ENCODE measurements at regions not wholly inside any gene's neighbourhood (a gene's known extent, or its start where the extent isn't known, plus 50 kb on each side); places are given as distances from the start of the nearest gene placed in this dataset.

DNA sequence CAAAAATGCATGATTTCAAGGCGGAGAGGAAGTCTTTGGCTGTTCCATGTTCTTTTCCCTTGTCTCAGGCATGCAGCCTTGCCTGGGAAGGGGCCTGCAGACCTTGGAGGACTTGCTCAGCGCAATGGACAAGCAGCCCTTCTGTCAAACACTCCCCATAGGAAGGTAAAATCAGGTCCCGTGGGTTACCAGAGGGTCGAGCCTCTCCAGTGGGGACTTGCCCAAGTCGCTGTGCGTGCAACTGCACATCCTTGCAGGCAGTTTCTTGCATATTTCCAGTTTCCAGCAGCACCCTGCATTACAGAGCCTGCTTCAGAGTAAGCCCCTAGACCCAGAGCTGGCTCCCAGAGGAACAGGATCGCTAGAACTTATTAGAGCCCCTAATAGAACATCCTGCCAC, 75.5 kb upstream of the KLF13 start:
- TF ChIP-seq, protein P1, sequence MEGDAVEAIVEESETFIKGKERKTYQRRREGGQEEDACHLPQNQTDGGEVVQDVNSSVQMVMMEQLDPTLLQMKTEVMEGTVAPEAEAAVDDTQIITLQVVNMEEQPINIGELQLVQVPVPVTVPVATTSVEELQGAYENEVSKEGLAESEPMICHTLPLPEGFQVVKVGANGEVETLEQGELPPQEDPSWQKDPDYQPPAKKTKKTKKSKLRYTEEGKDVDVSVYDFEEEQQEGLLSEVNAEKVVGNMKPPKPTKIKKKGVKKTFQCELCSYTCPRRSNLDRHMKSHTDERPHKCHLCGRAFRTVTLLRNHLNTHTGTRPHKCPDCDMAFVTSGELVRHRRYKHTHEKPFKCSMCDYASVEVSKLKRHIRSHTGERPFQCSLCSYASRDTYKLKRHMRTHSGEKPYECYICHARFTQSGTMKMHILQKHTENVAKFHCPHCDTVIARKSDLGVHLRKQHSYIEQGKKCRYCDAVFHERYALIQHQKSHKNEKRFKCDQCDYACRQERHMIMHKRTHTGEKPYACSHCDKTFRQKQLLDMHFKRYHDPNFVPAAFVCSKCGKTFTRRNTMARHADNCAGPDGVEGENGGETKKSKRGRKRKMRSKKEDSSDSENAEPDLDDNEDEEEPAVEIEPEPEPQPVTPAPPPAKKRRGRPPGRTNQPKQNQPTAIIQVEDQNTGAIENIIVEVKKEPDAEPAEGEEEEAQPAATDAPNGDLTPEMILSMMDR (conservative IDR thresholded peaks at IDR 0.05; ENCODE audit: low read depth, low read length) = no peak
- no peak for DNase-seq (ENCODE audit: low read depth)
- no peak overlapping the region for H3K4me3 ChIP-seq (ENCODE audit: low read length)

DNA sequence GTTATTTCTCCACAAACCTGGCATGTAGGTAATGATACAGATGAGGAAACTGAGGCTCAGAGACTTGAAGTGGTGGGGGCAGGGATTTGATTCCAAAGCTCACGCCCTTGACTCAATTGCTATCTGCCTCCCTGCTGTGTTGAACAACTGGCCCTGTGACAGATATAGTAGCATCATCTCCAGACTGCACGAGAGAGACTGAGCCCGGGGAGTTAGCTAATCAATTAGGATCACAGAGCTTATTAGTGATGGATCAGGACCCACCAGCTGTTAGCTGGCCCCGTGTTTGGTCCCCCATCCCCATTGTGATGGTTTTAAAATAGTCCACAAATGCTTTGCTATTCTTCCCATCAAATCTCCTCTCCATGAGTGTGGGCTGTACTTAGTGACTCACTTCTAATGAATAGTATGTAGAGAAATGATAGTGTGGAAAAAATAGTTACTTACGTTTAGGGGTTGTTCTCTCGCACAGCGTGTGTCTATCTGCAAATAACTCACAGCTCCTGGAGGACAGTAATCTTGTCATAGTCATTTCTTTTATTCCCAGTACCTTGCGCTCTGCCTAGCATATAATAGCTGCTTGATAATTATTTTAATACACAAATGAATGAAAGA, 74.4 kb upstream of the KLF13 start:
- DNase-seq (ENCODE audit: low read depth) = no peak
- TF ChIP-seq, protein P1 (conservative IDR thresholded peaks at IDR 0.05; ENCODE audit: low read depth, low read length) = no peak
- no peak overlapping the region for H3K4me3 ChIP-seq (ENCODE audit: low read length)

GRCh38 chr15:31254431-31255175, 72.0 kb upstream of the KLF13 start:
- TF ChIP-seq, protein P1 (conservative IDR thresholded peaks at IDR 0.05; ENCODE audit: low read depth, low read length) = no peak
- DNase-seq (ENCODE audit: low read depth) = no peak

DNA sequence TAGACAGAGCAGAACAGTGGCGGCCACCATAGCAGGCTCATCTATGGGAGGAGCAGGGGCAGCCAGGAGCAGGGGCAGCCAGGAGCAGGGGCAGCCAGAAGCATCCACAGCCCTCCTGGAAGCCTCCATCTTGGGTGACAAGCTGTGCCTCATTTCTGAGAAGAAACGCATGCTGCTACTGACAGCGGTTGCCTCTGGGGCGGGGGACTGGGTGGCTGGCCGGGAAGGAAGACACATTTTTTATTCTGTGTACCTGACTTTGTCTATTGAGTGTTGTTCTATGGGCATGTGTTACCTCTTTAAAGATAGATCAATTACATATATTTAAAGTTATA, 71.5 kb upstream of the KLF13 start:
- H3K4me3 ChIP-seq (ENCODE audit: low read length) = no peak overlapping the region
- no peak for DNase-seq (ENCODE audit: low read depth)
- TF ChIP-seq, protein P1 (conservative IDR thresholded peaks at IDR 0.05; ENCODE audit: low read depth, low read length) = no peak

More at GRCh38 chr15:31254431-31255175, 72.0 kb upstream of the KLF13 start:
- no peak overlapping the region for H3K4me3 ChIP-seq (ENCODE audit: low read length)

- no peak for DNase-seq (ENCODE audit: low read depth)
- H3K4me3 ChIP-seq (ENCODE audit: low read length) = no peak overlapping the region
- TF ChIP-seq, protein P1 (conservative IDR thresholded peaks at IDR 0.05; ENCODE audit: low read depth, low read length) = no peak
These were observed 70.8 kb upstream of the KLF13 start for GRCh38 chr15:31255732-31256377.

DNA sequence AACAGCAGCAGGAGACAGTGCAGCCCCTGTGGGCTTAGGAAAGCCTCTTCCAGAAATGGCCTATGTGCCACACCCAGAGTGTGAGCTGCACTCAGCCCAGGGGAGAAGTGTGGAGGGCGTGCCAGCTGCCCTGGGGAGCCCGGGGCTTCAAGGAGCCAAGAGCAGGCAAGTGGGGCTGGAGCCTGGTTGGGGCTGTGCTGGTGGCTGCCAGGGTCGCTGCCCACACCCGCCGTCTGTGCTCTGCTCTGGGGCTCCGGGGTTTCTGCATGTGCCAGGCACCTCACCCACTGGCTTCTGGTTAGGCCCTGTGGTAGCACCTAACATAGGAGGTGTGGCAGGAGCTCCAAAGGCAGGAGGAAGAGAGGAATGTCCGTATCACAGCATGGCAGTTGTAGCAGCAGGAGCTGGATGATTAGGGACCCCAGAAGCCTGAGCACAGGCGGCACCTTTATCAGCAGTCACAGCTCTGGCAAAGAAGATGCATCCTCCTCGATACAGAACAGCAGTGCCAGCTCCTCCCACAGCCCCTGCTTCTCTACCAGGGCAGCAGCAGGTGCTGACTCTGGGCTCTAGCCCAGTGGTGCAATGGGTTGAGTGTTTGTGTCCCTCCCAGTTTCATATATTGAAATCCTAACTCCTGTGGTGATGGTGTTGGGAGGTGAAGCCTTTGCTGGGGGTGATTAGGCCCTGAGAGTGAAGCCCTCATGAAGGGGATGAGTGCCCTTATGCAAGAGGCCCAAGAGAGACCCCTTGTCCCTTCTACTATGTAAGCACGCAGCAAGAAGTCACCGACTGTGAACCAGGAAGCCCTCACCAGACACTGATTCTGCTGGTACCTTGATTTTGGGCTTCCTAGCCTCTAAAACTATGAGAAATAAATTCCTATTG, 70.0 kb upstream of the KLF13 start:
- TF ChIP-seq, protein P1 (conservative IDR thresholded peaks at IDR 0.05; ENCODE audit: low read depth, low read length) = no peak
- no peak for DNase-seq (ENCODE audit: low read depth)
- no peak overlapping the region for H3K4me3 ChIP-seq (ENCODE audit: low read length)

Data from retinal pigment epithelial cell (primary cell).